ENCODE measurements at regions not wholly inside any gene's neighbourhood (a gene's known extent, or its start where the extent isn't known, plus 50 kb on each side); places are given as distances from the start of the nearest gene placed in this dataset.

- TF ChIP-seq CTCF (IDR thresholded peaks at IDR 0.05; ENCODE audit: insufficient read depth, low read length, poor library complexity, severe bottlenecking) (no peak), EZH2phosphoT487 (conservative IDR thresholded peaks at IDR 0.05; ENCODE audit: low read length) (no peak)
Observed at GRCh38 chr12:127189992-127190391, 1077.0 kb upstream of the TMEM132C start.
